ENCODE measurements at regions not wholly inside any gene's neighbourhood (a gene's known extent, or its start where the extent isn't known, plus 50 kb on each side); places are given as distances from the start of the nearest gene placed in this dataset.

DNA sequence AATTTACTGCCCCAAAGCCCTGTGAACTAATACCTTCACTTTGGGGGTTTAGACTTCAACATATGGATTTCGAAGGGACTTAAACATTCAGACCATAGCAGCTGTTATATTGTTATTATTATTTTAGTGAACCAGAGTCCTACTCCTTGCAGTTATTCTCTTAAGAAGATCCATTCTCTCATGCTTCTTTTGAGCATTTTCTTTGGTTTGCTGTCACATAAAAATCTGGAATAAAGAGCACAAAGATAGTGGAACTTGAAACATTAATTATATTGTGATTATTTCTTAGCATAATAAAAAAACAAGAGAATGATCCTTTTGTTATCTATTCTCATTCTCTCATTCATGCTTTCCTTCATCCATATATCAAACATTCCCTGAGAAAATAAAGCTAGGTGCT, 166.4 kb upstream of the GBE1 start:
- TF ChIP-seq, protein P1, sequence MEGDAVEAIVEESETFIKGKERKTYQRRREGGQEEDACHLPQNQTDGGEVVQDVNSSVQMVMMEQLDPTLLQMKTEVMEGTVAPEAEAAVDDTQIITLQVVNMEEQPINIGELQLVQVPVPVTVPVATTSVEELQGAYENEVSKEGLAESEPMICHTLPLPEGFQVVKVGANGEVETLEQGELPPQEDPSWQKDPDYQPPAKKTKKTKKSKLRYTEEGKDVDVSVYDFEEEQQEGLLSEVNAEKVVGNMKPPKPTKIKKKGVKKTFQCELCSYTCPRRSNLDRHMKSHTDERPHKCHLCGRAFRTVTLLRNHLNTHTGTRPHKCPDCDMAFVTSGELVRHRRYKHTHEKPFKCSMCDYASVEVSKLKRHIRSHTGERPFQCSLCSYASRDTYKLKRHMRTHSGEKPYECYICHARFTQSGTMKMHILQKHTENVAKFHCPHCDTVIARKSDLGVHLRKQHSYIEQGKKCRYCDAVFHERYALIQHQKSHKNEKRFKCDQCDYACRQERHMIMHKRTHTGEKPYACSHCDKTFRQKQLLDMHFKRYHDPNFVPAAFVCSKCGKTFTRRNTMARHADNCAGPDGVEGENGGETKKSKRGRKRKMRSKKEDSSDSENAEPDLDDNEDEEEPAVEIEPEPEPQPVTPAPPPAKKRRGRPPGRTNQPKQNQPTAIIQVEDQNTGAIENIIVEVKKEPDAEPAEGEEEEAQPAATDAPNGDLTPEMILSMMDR (IDR thresholded peaks at IDR 0.05): no peak
- no peak for TF ChIP-seq POLR2A (IDR thresholded peaks at IDR 0.05)
